Left lung (tissue), 4 donors: ENCODE measurements at regions not wholly inside any gene's neighbourhood (a gene's known extent, or its start where the extent isn't known, plus 50 kb on each side); places are given as distances from the start of the nearest gene placed in this dataset.

ENCODE experiments used
- ATAC-seq: fragments of 200-7000 bp; cut with Tn5 transposase; one replicate; pipeline ENCODE4 v1.9.1; 2020; ENCODE audit warnings: moderate library complexity
- DNase-seq, 4 donors: peaks; one replicate each; pipeline ENCODE4 v3.0.0-alpha.2; 2013 to 2020
- H3K27ac ChIP-seq, 2 donors: fragments of 200-600 bp; sonication (generic) in 1 of 2; one replicate each; pipeline versions ENCODE4 v1.5.0 to v1.8.0; 2020 to 2021
- H3K27me3 ChIP-seq, 2 donors: fragments of 200-600 bp; sonication (generic) in 1 of 2; one replicate each; pipeline versions ENCODE4 v1.5.0 to v1.8.0; 2020 to 2021
- H3K36me3 ChIP-seq, 2 donors: fragments of 200-600 bp; sonication (generic) in 1 of 2; one replicate each; pipeline versions ENCODE4 v1.5.0 to v1.8.0; 2020 to 2021
- H3K4me1 ChIP-seq, 2 donors: fragments of 200-600 bp; one replicate each; pipeline ENCODE4 v1.8.0; 2021
- H3K4me3 ChIP-seq, 2 donors: fragments of 200-600 bp; sonication (generic) in 1 of 2; one replicate each; pipeline versions ENCODE4 v1.5.0 to v1.8.0; 2020 to 2021; ENCODE audit warnings: mild to moderate bottlenecking in 1 of 2
- H3K9me3 ChIP-seq, 2 donors: fragments of 200-600 bp; sonication (generic) in 1 of 2; one replicate each; pipeline versions ENCODE4 v1.5.0 to v1.8.0; 2020 to 2021
- intact Hi-C, 2 donors: fragments of 100-400 bp; cut with DNase I; formaldehyde crosslinking; loops; one replicate each; pipeline versions ENCODE4 v1.11.2 to v1.14.2; 2022
- TF ChIP-seq, protein P1 (sequence below), 2 donors: fragments of 200-600 bp; sonication (generic) in 1 of 2; IDR thresholded peaks; one replicate each; pipeline versions ENCODE4 v1.5.0 to v1.8.0; 2021; ENCODE audit warnings: antibody characterized with exemption in 2 of 2
- donor health status: DM: no; HTN: yes; CAD: no.
- donor health status: DM: no; HTN: no; CAD: no.

DNA sequence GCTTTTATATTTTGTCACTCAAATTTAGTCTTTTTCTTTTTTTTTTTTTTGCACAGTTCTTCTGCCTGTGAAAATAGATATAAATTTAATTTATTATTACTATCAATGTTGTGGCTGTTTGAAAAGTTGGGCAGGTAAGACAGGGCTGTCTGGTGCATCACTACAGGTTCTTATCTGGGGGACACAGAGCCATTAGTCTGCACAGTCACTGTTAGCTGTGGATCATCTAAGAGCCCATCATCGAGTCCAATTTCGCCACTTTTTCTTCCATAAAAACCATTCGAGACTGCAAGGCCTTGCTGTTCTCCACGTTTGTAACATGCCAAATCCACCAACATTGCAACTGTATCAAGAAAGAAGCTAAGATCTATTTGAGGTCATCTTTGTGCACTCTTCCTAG is 325.6 kb upstream of the UMPS start:
- Histone ChIP-seq H3K27ac (no peak overlapping the region), H3K9me3 (no peaks in the 10 kb centered on the region), H3K4me3 (no peak overlapping the region), H3K4me1 (no peaks in the 10 kb centered on the region), H3K36me3 (no peaks in the 10 kb centered on the region), H3K27me3 (no peaks in the 10 kb centered on the region)
- DNase-seq (no peak), ATAC-seq (no peak)
- intact Hi-C loops: no loop called here
- TF ChIP-seq, protein P1, sequence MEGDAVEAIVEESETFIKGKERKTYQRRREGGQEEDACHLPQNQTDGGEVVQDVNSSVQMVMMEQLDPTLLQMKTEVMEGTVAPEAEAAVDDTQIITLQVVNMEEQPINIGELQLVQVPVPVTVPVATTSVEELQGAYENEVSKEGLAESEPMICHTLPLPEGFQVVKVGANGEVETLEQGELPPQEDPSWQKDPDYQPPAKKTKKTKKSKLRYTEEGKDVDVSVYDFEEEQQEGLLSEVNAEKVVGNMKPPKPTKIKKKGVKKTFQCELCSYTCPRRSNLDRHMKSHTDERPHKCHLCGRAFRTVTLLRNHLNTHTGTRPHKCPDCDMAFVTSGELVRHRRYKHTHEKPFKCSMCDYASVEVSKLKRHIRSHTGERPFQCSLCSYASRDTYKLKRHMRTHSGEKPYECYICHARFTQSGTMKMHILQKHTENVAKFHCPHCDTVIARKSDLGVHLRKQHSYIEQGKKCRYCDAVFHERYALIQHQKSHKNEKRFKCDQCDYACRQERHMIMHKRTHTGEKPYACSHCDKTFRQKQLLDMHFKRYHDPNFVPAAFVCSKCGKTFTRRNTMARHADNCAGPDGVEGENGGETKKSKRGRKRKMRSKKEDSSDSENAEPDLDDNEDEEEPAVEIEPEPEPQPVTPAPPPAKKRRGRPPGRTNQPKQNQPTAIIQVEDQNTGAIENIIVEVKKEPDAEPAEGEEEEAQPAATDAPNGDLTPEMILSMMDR (IDR thresholded peaks at IDR 0.05): no peak

- intact Hi-C loops: no loop called here
- DNase-seq (no peak), ATAC-seq (no peak)
- no peaks in the 10 kb centered on the region for H3K27me3 ChIP-seq
- TF ChIP-seq, protein P1 (IDR thresholded peaks at IDR 0.05): no peak
- H3K27ac ChIP-seq: no peak overlapping the region
- H3K36me3 ChIP-seq: no peaks in the 10 kb centered on the region
- no peaks in the 10 kb centered on the region for H3K4me1 ChIP-seq
- no peak overlapping the region for H3K4me3 ChIP-seq
- H3K9me3 ChIP-seq: no peaks in the 10 kb centered on the region
Observed at GRCh38 chr3:124407260-124407659, 323.0 kb upstream of the UMPS start.

GRCh38 chr3:124409650-124410275 is 320.5 kb upstream of the UMPS start:
- Histone ChIP-seq H3K27ac (no peak overlapping the region), H3K4me1 (no peaks in the 10 kb centered on the region), H3K36me3 (no peaks in the 10 kb centered on the region), H3K27me3 (no peaks in the 10 kb centered on the region), H3K9me3 (no peaks in the 10 kb centered on the region), H3K4me3 (no peak overlapping the region)
- ATAC-seq (peak; percentile 68), DNase-seq (no peak)
- intact Hi-C loops: no loop called here
- TF ChIP-seq, protein P1 (IDR thresholded peaks at IDR 0.05): no peak

- no peaks in the 10 kb centered on the region for H3K36me3 ChIP-seq
- DNase-seq (no peak), ATAC-seq (peak; percentile 57)
- H3K4me3 ChIP-seq: no peak overlapping the region
- H3K4me1 ChIP-seq: no peaks in the 10 kb centered on the region
- TF ChIP-seq, protein P1 (IDR thresholded peaks at IDR 0.05): no peak
- H3K27ac ChIP-seq: no peak overlapping the region
- no peaks in the 10 kb centered on the region for H3K27me3 ChIP-seq
- no peaks in the 10 kb centered on the region for H3K9me3 ChIP-seq
- intact Hi-C loops: no loop called here
Observed at GRCh38 chr3:124410471-124410870, 319.8 kb upstream of the UMPS start.

GRCh38 chr3:124411728-124412127 is 318.5 kb upstream of the UMPS start:
- intact Hi-C loops: no loop called here
- H3K9me3 ChIP-seq: no peaks in the 10 kb centered on the region
- TF ChIP-seq, protein P1 (IDR thresholded peaks at IDR 0.05): no peak
- H3K4me3 ChIP-seq: no peak overlapping the region
- H3K27me3 ChIP-seq: no peaks in the 10 kb centered on the region
- DNase-seq (no peak), ATAC-seq (no peak)
- no peaks in the 10 kb centered on the region for H3K4me1 ChIP-seq
- no peak overlapping the region for H3K27ac ChIP-seq
- H3K36me3 ChIP-seq: no peaks in the 10 kb centered on the region
